Activated CD4-positive, alpha-beta memory T cell treated with anti-CD3 and anti-CD28 coated beads, Interleukin-2, amount 10 ng/mL, durations not matched to agents 7 days and 5 days (primary cell): ENCODE measurements at regions not wholly inside any gene's neighbourhood (a gene's known extent, or its start where the extent isn't known, plus 50 kb on each side); places are given as distances from the start of the nearest gene placed in this dataset.

ENCODE experiments used
- CTCF ChIA-PET: fragments of 350-600 bp; sonication (Branson Sonifier 250); formaldehyde crosslinking; loops from one replicate; lab custom pipeline; 2021; ENCODE audit warnings: antibody characterized with exemption, inconsistent platforms; lab: Charles Lee
- POLR2A ChIA-PET: fragments of 350-600 bp; sonication (Branson Sonifier 250); formaldehyde crosslinking; loops from one replicate; lab custom pipeline; 2021; ENCODE audit warnings: antibody characterized with exemption; lab: Charles Lee
- DNase-seq: peaks from one replicate; pipeline ENCODE4 v3.0.0-alpha.2; 2020
- H3K27ac Mint-ChIP-seq: one replicate; pipeline ENCODE4 v1.8.0; 2021; ENCODE audit warnings: mild to moderate bottlenecking, mixed read lengths
- H3K27me3 Mint-ChIP-seq: one replicate; pipeline ENCODE4 v1.8.0; 2021; ENCODE audit warnings: mixed read lengths
- H3K36me3 Mint-ChIP-seq: one replicate; pipeline ENCODE4 v1.8.0; 2021; ENCODE audit warnings: low read depth, mixed read lengths
- H3K4me1 Mint-ChIP-seq: one replicate; pipeline ENCODE4 v1.8.0; 2021; ENCODE audit warnings: mixed read lengths
- H3K4me3 Mint-ChIP-seq: one replicate; pipeline ENCODE4 v1.8.0; 2021; ENCODE audit warnings: mild to moderate bottlenecking, mixed read lengths
- H3K9me3 Mint-ChIP-seq: one replicate; pipeline ENCODE4 v1.8.0; 2021; ENCODE audit warnings: mixed read lengths

DNA sequence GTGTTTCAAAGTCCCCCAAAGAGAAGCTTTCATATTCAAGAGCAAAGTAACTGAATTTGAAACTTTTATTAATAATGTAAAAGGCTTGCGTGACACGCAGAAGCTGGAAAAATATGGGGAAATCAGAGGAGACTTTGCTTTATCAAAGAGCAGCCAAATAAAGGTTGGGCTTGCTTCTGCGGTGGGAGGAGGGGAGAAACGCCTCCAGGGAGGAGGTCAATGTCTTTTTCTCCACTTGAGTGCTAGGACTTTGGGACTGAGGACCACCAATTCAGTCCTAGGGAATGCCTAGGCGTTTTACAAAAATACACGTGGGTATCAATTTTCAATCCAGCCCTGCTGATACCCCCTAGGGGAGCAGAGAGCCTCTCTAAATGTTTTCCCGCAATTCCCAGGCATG, 60.9 kb upstream of the FZD10 start:
- DNase-seq: no peak
- Mint-ChIP-seq H3K4me1 (no peaks in the 10 kb centered on the region), H3K9me3 (peaks cover 3% of the 10 kb centered on the region), H3K27ac (no peak overlapping the region), H3K36me3 (no peaks in the 10 kb centered on the region), H3K27me3 (no peaks in the 10 kb centered on the region), H3K4me3 (no peak overlapping the region)
- ChIA-PET CTCF (no interaction called here), POLR2A (no interaction called here)

GRCh38 chr12:130102266-130102665, 60.0 kb upstream of the FZD10 start:
- no peaks in the 10 kb centered on the region for H3K36me3 Mint-ChIP-seq
- CTCF ChIA-PET: no interaction called here
- POLR2A ChIA-PET: no interaction called here
- H3K27me3 Mint-ChIP-seq: no peaks in the 10 kb centered on the region
- DNase-seq: no peak
- no peaks in the 10 kb centered on the region for H3K4me1 Mint-ChIP-seq
- H3K4me3 Mint-ChIP-seq: no peak overlapping the region
- H3K27ac Mint-ChIP-seq: no peak overlapping the region
- H3K9me3 Mint-ChIP-seq: peaks cover 6% of the 10 kb centered on the region

- Mint-ChIP-seq H3K36me3 (no peaks in the 10 kb centered on the region), H3K4me1 (no peaks in the 10 kb centered on the region), H3K4me3 (no peak overlapping the region), H3K27me3 (no peaks in the 10 kb centered on the region), H3K9me3 (peaks cover 6% of the 10 kb centered on the region), H3K27ac (no peak overlapping the region)
- no peak for DNase-seq
- ChIA-PET POLR2A (no interaction called here), CTCF (no interaction called here)
Observed at GRCh38 chr12:130104571-130105106, 57.6 kb upstream of the FZD10 start.

- POLR2A ChIA-PET: no interaction called here
- CTCF ChIA-PET: no interaction called here
- no peak for DNase-seq
- H3K4me1 Mint-ChIP-seq: no peaks in the 10 kb centered on the region
- peaks cover 11% of the 10 kb centered on the region for H3K9me3 Mint-ChIP-seq
- no peaks in the 10 kb centered on the region for H3K36me3 Mint-ChIP-seq
- no peak overlapping the region for H3K27ac Mint-ChIP-seq
- no peaks in the 10 kb centered on the region for H3K27me3 Mint-ChIP-seq
- no peak overlapping the region for H3K4me3 Mint-ChIP-seq
Observed at GRCh38 chr12:130109062-130109945, 53.0 kb upstream of the FZD10 start.

- H3K4me3 Mint-ChIP-seq: no peak overlapping the region
- H3K36me3 Mint-ChIP-seq: no peaks in the 10 kb centered on the region
- POLR2A ChIA-PET: no interaction called here
- no peaks in the 10 kb centered on the region for H3K27me3 Mint-ChIP-seq
- CTCF ChIA-PET: no interaction called here
- no peak for DNase-seq
- no peaks in the 10 kb centered on the region for H3K4me1 Mint-ChIP-seq
- H3K9me3 Mint-ChIP-seq: peaks cover 11% of the 10 kb centered on the region
- H3K27ac Mint-ChIP-seq: no peak overlapping the region
Observed at GRCh38 chr12:130110914-130111313, 51.4 kb upstream of the FZD10 start.

GRCh38 chr12:130111965-130112496, 50.2 kb upstream of the FZD10 start:
- DNase-seq: no peak
- Mint-ChIP-seq H3K4me3 (no peak overlapping the region), H3K27ac (no peak overlapping the region), H3K27me3 (no peaks in the 10 kb centered on the region), H3K4me1 (no peaks in the 10 kb centered on the region), H3K36me3 (no peaks in the 10 kb centered on the region), H3K9me3 (peaks cover 9% of the 10 kb centered on the region)
- ChIA-PET POLR2A (no interaction called here), CTCF (no interaction called here)
